GM10248 (cell line): ENCODE measurements at regions not wholly inside any gene's neighbourhood (a gene's known extent, or its start where the extent isn't known, plus 50 kb on each side); places are given as distances from the start of the nearest gene placed in this dataset.

Experiments
- CTCF ChIA-PET: fragments of 300-600 bp; sonication (Branson Sonifier 250); formaldehyde crosslinking; extraction: SDS; loops from one replicate; lab custom pipeline; 2021; ENCODE audit warnings: antibody characterized with exemption; lab: Yijun Ruan, JAX
- POLR2A ChIA-PET: fragments of 350-650 bp; sonication (Branson Sonifier 250); formaldehyde crosslinking; extraction: SDS; loops from one replicate; lab custom pipeline; 2020; ENCODE audit warnings: antibody characterized with exemption; lab: Yijun Ruan, JAX
- DNase-seq: peaks from one replicate; pipeline ENCODE4 v3.0.0; 2012; ENCODE audit errors: extremely low spot score
- CTCF ChIP-seq: IDR thresholded peaks from 2 replicates; pipeline ENCODE4 v1.5.1; 2012; ENCODE audit warnings: mild to moderate bottlenecking, low read depth; ENCODE audit errors: extremely low read depth, missing control alignments, control extremely low read depth

GRCh38 chr12:107241411-107241810 is 148.1 kb upstream of the CRY1 start:
- ChIA-PET CTCF (no interaction called here), POLR2A (no interaction called here)
- DNase-seq: no peak
- TF ChIP-seq CTCF: no peak

- no peak for DNase-seq
- ChIA-PET CTCF (no interaction called here), POLR2A (no interaction called here)
- TF ChIP-seq CTCF: no peak
Measured at GRCh38 chr12:107242189-107242588, 148.8 kb upstream of the CRY1 start.

- ChIA-PET POLR2A (interaction anchor here (0.6 kb wide), 1 partner anchor 634 kb away, joined by 7 read pairs; no protein-coding TSS in a partner anchor), CTCF (interaction anchor here (1.1 kb wide), 1 partner anchor 17 kb away, joined by 3 read pairs; no protein-coding TSS in a partner anchor)
- DNase-seq: no peak
- TF ChIP-seq CTCF: no peak
Measured at GRCh38 chr12:107243341-107243740, 150.0 kb upstream of the CRY1 start.

GRCh38 chr12:107244584-107244983 is 151.2 kb upstream of the CRY1 start:
- TF ChIP-seq CTCF: no peak
- ChIA-PET POLR2A (no interaction called here), CTCF (no interaction called here)
- no peak for DNase-seq

GRCh38 chr12:107247650-107248049 is 154.3 kb upstream of the CRY1 start:
- no peak for DNase-seq
- CTCF ChIA-PET: no interaction called here
- POLR2A ChIA-PET: no interaction called here
- TF ChIP-seq CTCF: no peak

- POLR2A ChIA-PET: no interaction called here
- no peak for DNase-seq
- CTCF ChIA-PET: no interaction called here
- no peak for TF ChIP-seq CTCF
Measured at GRCh38 chr12:107248187-107248586, 154.8 kb upstream of the CRY1 start.

GRCh38 chr12:107251288-107251687 is 157.9 kb upstream of the CRY1 start:
- no peak for DNase-seq
- POLR2A ChIA-PET: no interaction called here
- CTCF ChIA-PET: no interaction called here
- no peak for TF ChIP-seq CTCF
